DOHH2 (cell line): ENCODE measurements at regions not wholly inside any gene's neighbourhood (a gene's known extent, or its start where the extent isn't known, plus 50 kb on each side); places are given as distances from the start of the nearest gene placed in this dataset.

Experiments used
- EZH2phosphoT487 ChIP-seq: fragments of 200-600 bp; sonication (generic); IDR thresholded peaks from 2 replicates; pipeline ENCODE4 v1.6.1; 2017; ENCODE audit warnings: borderline replicate concordance, mild to moderate bottlenecking, antibody characterized with exemption, low read length, moderate library complexity, mixed read lengths
- TF ChIP-seq, protein P1 (sequence below): fragments of 200-600 bp; sonication (generic); IDR thresholded peaks from one replicate; pipeline ENCODE4 v1.5.1; 2014; ENCODE audit warnings: antibody characterized with exemption, mild to moderate bottlenecking, low read depth, low read length; ENCODE audit not compliant: poor library complexity, severe bottlenecking

GRCh38 chr2:198444800-198445287, 640.5 kb downstream of the PLCL1 start:
- TF ChIP-seq, protein P1, sequence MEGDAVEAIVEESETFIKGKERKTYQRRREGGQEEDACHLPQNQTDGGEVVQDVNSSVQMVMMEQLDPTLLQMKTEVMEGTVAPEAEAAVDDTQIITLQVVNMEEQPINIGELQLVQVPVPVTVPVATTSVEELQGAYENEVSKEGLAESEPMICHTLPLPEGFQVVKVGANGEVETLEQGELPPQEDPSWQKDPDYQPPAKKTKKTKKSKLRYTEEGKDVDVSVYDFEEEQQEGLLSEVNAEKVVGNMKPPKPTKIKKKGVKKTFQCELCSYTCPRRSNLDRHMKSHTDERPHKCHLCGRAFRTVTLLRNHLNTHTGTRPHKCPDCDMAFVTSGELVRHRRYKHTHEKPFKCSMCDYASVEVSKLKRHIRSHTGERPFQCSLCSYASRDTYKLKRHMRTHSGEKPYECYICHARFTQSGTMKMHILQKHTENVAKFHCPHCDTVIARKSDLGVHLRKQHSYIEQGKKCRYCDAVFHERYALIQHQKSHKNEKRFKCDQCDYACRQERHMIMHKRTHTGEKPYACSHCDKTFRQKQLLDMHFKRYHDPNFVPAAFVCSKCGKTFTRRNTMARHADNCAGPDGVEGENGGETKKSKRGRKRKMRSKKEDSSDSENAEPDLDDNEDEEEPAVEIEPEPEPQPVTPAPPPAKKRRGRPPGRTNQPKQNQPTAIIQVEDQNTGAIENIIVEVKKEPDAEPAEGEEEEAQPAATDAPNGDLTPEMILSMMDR, result no peak
- no peak for TF ChIP-seq EZH2phosphoT487
